ENCODE measurements at regions not wholly inside any gene's neighbourhood (a gene's known extent, or its start where the extent isn't known, plus 50 kb on each side); places are given as distances from the start of the nearest gene placed in this dataset.
"Not testable (repeated sequence)": the region's sequence is repeated elsewhere in the genome, so short reads cannot be mapped to it uniquely, and the experiment has no call there.

DNA sequence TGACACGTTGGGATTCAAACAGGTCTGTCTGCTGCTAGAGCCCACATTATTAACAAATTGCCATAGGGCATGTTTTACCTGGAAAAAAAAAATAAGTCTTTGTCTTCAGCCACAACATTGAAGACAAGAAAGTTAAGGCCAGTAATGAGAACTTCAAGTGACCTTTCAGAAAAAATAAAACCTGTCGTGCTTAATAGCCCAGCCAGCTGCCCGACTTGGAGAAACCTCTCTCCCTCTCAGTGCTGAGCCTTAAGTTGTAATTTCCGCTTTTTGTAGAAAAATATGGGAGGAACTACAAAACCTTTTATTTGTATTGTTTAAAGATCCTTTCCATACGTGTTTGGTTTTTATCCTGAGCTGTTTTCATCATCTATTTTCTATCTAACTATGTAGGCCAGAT lies 454.3 kb upstream of the SLITRK6 start:
- H3K4me3 ChIP-seq (ENCODE audit: low read length in 2 of 2); H3K27ac ChIP-seq (ENCODE audit: low read depth in 1 of 2, low read length in 2 of 2); ATAC-seq (ENCODE audit: low FRiP score); H3K4me1 ChIP-seq (ENCODE audit: control insufficient read depth in 1 of 2, insufficient read depth in 2 of 2, low read length in 2 of 2); H3K36me3 ChIP-seq (ENCODE audit: control insufficient read depth in 1 of 2, insufficient read depth in 2 of 2, low read length in 1 of 2); H3K27me3 ChIP-seq (ENCODE audit: control insufficient read depth in 1 of 2, insufficient read depth in 2 of 2, low read length in 1 of 2); intact Hi-C loops (cut with DNase I); DNase-seq; H3K9me3 ChIP-seq (ENCODE audit: control insufficient read depth, low read length): not testable (repeated sequence)
- WGBS, 2 donors, result no CpG with 5 or more reads among the region's 5 CpGs

DNA sequence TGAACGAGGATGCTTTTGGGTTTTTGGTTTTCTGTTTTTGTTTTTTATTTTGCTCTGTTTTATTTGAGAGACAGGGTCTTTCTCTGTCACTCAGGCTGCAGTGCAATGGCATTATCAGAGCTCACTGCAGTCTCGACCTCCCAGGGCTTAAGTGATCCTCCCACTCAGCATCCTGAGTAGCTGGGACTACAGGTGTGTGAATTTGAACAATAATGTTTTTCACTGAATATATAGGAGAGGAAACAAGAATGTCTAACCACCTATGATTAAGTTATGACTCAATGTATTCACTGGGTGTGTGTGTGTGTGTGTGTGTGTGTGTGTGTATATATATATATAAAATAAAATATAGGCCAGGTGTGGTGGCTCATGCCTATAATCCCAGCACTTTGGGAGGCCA lies 456.6 kb upstream of the SLITRK6 start:
- H3K4me3 ChIP-seq (ENCODE audit: low read length in 2 of 2); DNase-seq; H3K27ac ChIP-seq (ENCODE audit: low read depth in 1 of 2, low read length in 2 of 2); H3K27me3 ChIP-seq (ENCODE audit: control insufficient read depth in 1 of 2, insufficient read depth in 2 of 2, low read length in 1 of 2); intact Hi-C loops (cut with DNase I); H3K4me1 ChIP-seq (ENCODE audit: control insufficient read depth in 1 of 2, insufficient read depth in 2 of 2, low read length in 2 of 2); H3K36me3 ChIP-seq (ENCODE audit: control insufficient read depth in 1 of 2, insufficient read depth in 2 of 2, low read length in 1 of 2); H3K9me3 ChIP-seq (ENCODE audit: control insufficient read depth, low read length); ATAC-seq (ENCODE audit: low FRiP score): not testable (repeated sequence)
- WGBS, 2 donors, result no CpG with 5 or more reads among the region's 2 CpGs

DNA sequence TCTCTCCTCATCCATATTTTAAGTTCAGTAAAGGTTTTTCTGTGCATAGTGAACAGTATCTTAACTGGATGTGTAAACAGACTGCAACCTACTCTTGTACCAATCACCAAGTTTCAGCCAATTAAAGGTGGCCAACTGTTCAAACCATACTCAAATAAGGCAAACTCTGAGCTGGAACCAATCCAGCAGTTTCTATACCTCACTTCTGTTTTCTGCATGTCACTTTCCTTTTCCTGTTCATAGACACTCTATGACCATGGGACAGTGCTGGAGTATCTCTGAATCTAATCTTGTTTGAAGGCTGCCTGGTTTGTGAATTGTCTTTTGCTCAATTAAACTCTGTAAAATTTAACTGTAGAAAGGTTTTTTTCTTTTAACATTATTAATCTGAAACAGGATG lies 470.3 kb upstream of the SLITRK6 start:
- DNase-seq (no peak), ATAC-seq (ENCODE audit: low FRiP score) (no peak)
- Histone ChIP-seq H3K4me1 (ENCODE audit: control insufficient read depth in 1 of 2, insufficient read depth in 2 of 2, low read length in 2 of 2) (no peaks in the 10 kb centered on the region), H3K36me3 (ENCODE audit: control insufficient read depth in 1 of 2, insufficient read depth in 2 of 2, low read length in 1 of 2) (no peaks in the 10 kb centered on the region), H3K4me3 (ENCODE audit: low read length in 2 of 2) (no peak overlapping the region), H3K9me3 (ENCODE audit: control insufficient read depth, low read length) (no peaks in the 10 kb centered on the region), H3K27me3 (ENCODE audit: control insufficient read depth in 1 of 2, insufficient read depth in 2 of 2, low read length in 1 of 2) (no peaks in the 10 kb centered on the region), H3K27ac (ENCODE audit: low read depth in 1 of 2, low read length in 2 of 2) (no peak overlapping the region)
- intact Hi-C loops (cut with DNase I), result no loop called here

DNA sequence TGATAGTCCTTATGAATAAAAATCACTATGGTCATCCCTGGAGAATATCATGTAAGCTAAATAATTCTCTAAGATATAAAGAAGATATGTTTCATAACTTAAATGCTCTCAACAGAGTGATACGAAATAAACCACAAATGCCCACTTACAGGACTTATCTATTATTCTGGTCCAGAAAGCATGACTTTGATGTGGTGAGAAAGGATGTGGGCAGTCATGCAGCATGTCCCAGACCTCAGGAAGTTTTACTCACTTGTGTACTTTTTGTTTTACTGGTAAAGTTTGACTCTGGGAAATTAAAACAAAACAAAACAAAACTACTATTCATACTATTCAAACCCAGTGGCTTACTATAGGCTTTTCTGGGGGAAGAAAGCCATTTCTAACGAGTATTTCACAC lies 483.2 kb upstream of the SLITRK6 start:
- intact Hi-C loops (cut with DNase I), result no loop called here
- Histone ChIP-seq H3K4me3 (ENCODE audit: low read length in 2 of 2) (no peak overlapping the region), H3K36me3 (ENCODE audit: control insufficient read depth in 1 of 2, insufficient read depth in 2 of 2, low read length in 1 of 2) (no peaks in the 10 kb centered on the region), H3K4me1 (ENCODE audit: control insufficient read depth in 1 of 2, insufficient read depth in 2 of 2, low read length in 2 of 2) (no peaks in the 10 kb centered on the region), H3K27ac (ENCODE audit: low read depth in 1 of 2, low read length in 2 of 2) (no peak overlapping the region), H3K27me3 (ENCODE audit: control insufficient read depth in 1 of 2, insufficient read depth in 2 of 2, low read length in 1 of 2) (no peaks in the 10 kb centered on the region), H3K9me3 (ENCODE audit: control insufficient read depth, low read length) (no peaks in the 10 kb centered on the region)
- ATAC-seq (ENCODE audit: low FRiP score) (no peak), DNase-seq (no peak)
- WGBS, 2 donors, result 8 to 12% methylated on average over 2 of the region's 2 CpGs

DNA sequence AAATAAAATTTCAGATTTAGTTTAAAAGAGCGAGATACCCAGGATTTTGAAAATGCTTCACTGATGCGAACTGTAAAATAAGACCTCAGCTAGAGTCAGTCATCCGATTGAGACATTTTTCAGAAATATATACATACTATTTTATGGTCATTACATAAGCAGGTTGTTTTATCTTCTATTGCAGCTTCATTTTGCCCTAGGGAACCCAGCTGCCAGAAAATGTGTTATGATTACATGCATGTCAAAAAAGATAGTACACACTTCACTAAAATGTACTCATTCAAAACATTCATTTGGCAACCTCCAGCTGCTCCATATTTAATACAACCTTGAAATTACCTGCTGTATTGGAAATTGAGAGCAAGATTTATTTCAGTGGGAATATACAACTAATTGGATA lies 483.8 kb upstream of the SLITRK6 start:
- H3K4me1 ChIP-seq (ENCODE audit: control insufficient read depth in 1 of 2, insufficient read depth in 2 of 2, low read length in 2 of 2), result no peaks in the 10 kb centered on the region
- no peaks in the 10 kb centered on the region for H3K27me3 ChIP-seq (ENCODE audit: control insufficient read depth in 1 of 2, insufficient read depth in 2 of 2, low read length in 1 of 2)
- no peaks in the 10 kb centered on the region for H3K36me3 ChIP-seq (ENCODE audit: control insufficient read depth in 1 of 2, insufficient read depth in 2 of 2, low read length in 1 of 2)
- WGBS, 2 donors, result 92 to 93% methylated on average over 3 of the region's 3 CpGs
- DNase-seq (no peak), ATAC-seq (ENCODE audit: low FRiP score) (no peak)
- H3K4me3 ChIP-seq (ENCODE audit: low read length in 2 of 2), result no peak overlapping the region
- H3K9me3 ChIP-seq (ENCODE audit: control insufficient read depth, low read length), result no peaks in the 10 kb centered on the region
- intact Hi-C loops (cut with DNase I), result no loop called here
- H3K27ac ChIP-seq (ENCODE audit: low read depth in 1 of 2, low read length in 2 of 2), result no peak overlapping the region

DNA sequence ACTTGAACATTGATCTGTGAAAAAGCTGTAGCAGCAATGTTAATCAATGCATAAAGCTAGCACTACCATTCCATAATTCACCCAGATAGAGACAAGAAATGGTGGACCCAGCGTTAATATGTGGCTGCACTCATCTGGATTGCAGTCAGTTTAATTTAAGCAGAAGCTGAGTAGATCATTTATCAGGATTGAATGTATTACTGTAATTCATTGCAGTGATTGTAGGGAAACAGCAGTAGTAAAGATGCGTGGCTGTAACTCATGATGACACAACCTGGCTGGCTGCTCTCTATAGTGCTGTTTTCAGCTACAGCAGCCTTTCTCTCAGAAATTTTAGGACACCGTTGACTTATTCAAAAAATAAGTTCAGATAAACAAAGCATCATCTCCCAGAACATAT lies 499.5 kb upstream of the SLITRK6 start:
- Histone ChIP-seq H3K4me1 (ENCODE audit: control insufficient read depth in 1 of 2, insufficient read depth in 2 of 2, low read length in 2 of 2) (no peaks in the 10 kb centered on the region), H3K27ac (ENCODE audit: low read depth in 1 of 2, low read length in 2 of 2) (no peak overlapping the region), H3K4me3 (ENCODE audit: low read length in 2 of 2) (no peak overlapping the region), H3K9me3 (ENCODE audit: control insufficient read depth, low read length) (no peaks in the 10 kb centered on the region), H3K27me3 (ENCODE audit: control insufficient read depth in 1 of 2, insufficient read depth in 2 of 2, low read length in 1 of 2) (no peaks in the 10 kb centered on the region), H3K36me3 (ENCODE audit: control insufficient read depth in 1 of 2, insufficient read depth in 2 of 2, low read length in 1 of 2) (no peaks in the 10 kb centered on the region)
- ATAC-seq (ENCODE audit: low FRiP score) (no peak), DNase-seq (no peak)
- intact Hi-C loops (cut with DNase I), result no loop called here
- 64 to 75% methylated on average over 3 of the region's 3 CpGs for WGBS, 2 donors

DNA sequence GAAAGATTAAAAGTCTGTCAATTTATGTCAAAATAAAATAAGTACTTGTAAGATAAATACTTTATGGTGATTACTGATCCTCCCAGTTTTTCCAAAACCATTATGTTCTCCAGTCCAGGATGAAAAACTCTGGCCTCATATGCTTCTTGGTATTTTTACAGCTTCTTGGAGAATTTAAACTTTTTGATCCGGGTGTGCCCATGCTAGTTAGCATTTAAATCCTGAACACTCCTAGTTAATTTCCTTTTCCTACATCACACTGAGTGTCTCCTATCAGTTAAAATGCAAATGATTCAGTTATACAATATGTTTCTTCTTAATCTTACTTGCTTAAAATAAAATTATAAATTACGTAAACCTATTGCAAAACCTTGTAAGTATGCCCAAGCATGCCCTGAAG lies 499.9 kb upstream of the SLITRK6 start:
- ATAC-seq (ENCODE audit: low FRiP score), result no peak
- WGBS, 2 donors, result 78 to 81% methylated on average over 2 of the region's 2 CpGs
- intact Hi-C loops (cut with DNase I), result no loop called here

GRCh38 chr13:86309881-86310280 lies 510.7 kb upstream of the SLITRK6 start:
- H3K4me1 ChIP-seq (ENCODE audit: control insufficient read depth in 1 of 2, insufficient read depth in 2 of 2, low read length in 2 of 2), result no peaks in the 10 kb centered on the region
- H3K27ac ChIP-seq (ENCODE audit: low read depth in 1 of 2, low read length in 2 of 2), result no peak overlapping the region
- no peaks in the 10 kb centered on the region for H3K36me3 ChIP-seq (ENCODE audit: control insufficient read depth in 1 of 2, insufficient read depth in 2 of 2, low read length in 1 of 2)
- no peak for DNase-seq
- no peaks in the 10 kb centered on the region for H3K9me3 ChIP-seq (ENCODE audit: control insufficient read depth, low read length)
- ATAC-seq (ENCODE audit: low FRiP score), result no peak
- WGBS, 2 donors, result 77 to 78% methylated on average over 1 of the region's 1 CpG
- no peak overlapping the region for H3K4me3 ChIP-seq (ENCODE audit: low read length in 2 of 2)
- intact Hi-C loops (cut with DNase I), result no loop called here
- no peaks in the 10 kb centered on the region for H3K27me3 ChIP-seq (ENCODE audit: control insufficient read depth in 1 of 2, insufficient read depth in 2 of 2, low read length in 1 of 2)

More for the DNA sequence above, 499.9 kb upstream of the SLITRK6 start:
- DNase-seq, result no peak
- Histone ChIP-seq H3K36me3 (ENCODE audit: control insufficient read depth in 1 of 2, insufficient read depth in 2 of 2, low read length in 1 of 2) (no peaks in the 10 kb centered on the region), H3K9me3 (ENCODE audit: control insufficient read depth, low read length) (no peaks in the 10 kb centered on the region), H3K4me1 (ENCODE audit: control insufficient read depth in 1 of 2, insufficient read depth in 2 of 2, low read length in 2 of 2) (no peaks in the 10 kb centered on the region), H3K27me3 (ENCODE audit: control insufficient read depth in 1 of 2, insufficient read depth in 2 of 2, low read length in 1 of 2) (no peaks in the 10 kb centered on the region), H3K4me3 (ENCODE audit: low read length in 2 of 2) (no peak overlapping the region), H3K27ac (ENCODE audit: low read depth in 1 of 2, low read length in 2 of 2) (no peak overlapping the region)

- intact Hi-C loops (cut with DNase I), result no loop called here
- 80 to 81% methylated on average over 1 of the region's 1 CpG for WGBS, 2 donors
- Histone ChIP-seq H3K4me1 (ENCODE audit: control insufficient read depth in 1 of 2, insufficient read depth in 2 of 2, low read length in 2 of 2) (no peaks in the 10 kb centered on the region), H3K9me3 (ENCODE audit: control insufficient read depth, low read length) (peaks cover 2% of the 10 kb centered on the region), H3K36me3 (ENCODE audit: control insufficient read depth in 1 of 2, insufficient read depth in 2 of 2, low read length in 1 of 2) (no peaks in the 10 kb centered on the region), H3K27me3 (ENCODE audit: control insufficient read depth in 1 of 2, insufficient read depth in 2 of 2, low read length in 1 of 2) (no peaks in the 10 kb centered on the region), H3K4me3 (ENCODE audit: low read length in 2 of 2) (no peak overlapping the region), H3K27ac (ENCODE audit: low read depth in 1 of 2, low read length in 2 of 2) (no peak overlapping the region)
- DNase-seq (no peak), ATAC-seq (ENCODE audit: low FRiP score) (no peak)
These were observed 514.2 kb upstream of the SLITRK6 start for GRCh38 chr13:86313421-86313820.
